ENCODE measurements at regions not wholly inside any gene's neighbourhood (a gene's known extent, or its start where the extent isn't known, plus 50 kb on each side); places are given as distances from the start of the nearest gene placed in this dataset.

- no peak for DNase-seq
Measured at GRCh38 chr17:72344613-72345012, 223.8 kb downstream of the SOX9 start.

DNA sequence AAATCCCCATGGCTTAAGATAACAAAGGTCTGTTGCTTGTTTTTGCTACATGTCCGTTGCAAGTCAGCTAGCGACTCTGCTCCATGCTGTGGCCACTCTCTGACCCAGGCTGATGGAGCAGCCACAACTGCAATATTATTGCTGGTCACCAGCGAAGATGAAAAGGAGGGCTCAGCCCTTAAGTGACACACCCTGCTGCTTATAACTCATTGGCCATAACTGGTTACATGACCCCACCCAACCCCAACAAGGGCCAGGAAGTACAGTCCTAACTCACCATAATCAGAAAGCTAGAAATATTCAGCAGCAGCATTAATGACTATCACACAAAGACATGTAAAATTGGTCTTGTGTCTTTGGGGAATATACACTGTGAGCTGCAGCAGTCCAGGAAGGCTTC is 224.3 kb downstream of the SOX9 start:
- no peak for DNase-seq

DNA sequence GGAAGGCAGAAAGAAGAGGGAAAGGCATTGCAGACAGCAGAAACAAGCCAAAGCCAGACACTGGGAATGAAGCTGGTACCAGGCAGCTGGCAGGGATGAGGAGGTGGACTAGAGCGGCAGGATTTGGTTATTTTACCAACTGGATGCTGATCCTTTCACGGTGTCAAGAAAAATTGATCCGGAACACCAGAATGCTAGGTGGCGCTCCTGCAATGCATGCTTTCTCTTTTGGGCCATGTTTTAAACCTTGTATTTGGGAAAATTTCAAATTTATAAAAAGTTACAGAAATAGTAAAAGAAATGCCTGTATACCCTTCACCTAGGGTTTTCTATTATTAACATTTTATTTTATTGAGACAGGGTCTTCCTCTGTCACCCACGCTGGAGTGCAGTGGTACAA is 224.7 kb downstream of the SOX9 start:
- DNase-seq: no peak

- DNase-seq: no peak
Measured at GRCh38 chr17:72346306-72346705, 225.5 kb downstream of the SOX9 start.

- DNase-seq: no peak
Measured at GRCh38 chr17:72349011-72349410, 228.2 kb downstream of the SOX9 start.

GRCh38 chr17:72349491-72349995 is 228.7 kb downstream of the SOX9 start:
- DNase-seq: no peak

DNA sequence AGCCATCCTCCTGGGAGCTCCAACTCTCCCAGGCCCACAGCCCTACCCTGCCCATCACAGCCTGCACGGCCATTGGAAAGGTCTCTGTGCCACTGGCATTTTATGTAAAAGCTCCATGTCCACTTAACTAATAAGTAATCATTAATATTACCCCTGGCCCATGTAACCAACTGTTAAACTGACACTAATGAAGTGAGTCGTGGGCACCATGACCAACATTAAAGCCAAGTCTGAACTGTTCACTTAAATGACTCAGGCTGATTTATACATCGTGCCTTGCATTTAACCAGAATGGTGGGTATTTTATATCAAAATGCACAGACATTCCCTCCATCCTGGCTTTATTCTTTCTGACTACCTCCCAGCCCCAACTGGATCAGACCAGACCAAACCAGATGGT is 229.3 kb downstream of the SOX9 start:
- no peak for DNase-seq

DNA sequence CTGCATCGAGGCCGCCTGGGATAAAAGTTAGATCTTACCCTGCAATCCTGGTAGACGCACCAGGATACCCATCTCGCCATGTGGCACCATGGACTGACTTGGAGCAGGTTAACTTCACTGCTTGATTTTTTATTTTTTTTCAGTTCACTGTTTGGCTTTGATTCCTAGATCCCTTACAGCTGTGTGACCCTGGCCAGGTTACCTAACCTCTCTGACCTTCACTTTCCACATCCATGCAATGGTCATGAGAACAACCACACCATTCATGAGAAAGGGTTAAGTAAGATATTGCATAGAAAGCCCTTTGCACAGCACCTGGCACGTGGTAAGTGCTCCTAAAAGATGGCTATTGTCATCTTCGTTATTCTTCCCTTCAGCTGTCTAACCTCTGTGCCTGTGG is 230.5 kb downstream of the SOX9 start:
- DNase-seq: no peak

- DNase-seq: no peak
Measured at GRCh38 chr17:72351884-72352346, 231.1 kb downstream of the SOX9 start.

DNA sequence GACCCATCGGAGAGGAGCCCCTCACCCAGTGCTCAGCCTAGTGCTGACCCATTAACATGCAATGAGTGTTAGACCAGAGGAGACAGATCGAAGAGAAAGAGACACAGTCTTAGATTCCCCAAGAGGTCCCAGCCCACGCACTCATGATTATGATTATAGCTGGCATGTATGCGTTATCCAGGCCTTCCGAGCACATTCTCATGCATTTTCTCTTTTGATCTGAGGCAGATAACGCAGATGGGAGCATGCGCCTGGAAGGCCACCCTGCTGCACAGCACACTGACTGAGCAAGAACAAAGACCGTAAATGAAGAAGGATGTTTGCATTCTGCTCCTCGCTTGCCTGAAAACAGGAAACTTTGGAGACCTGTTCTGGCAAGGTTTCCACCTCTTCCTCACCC is 232.7 kb downstream of the SOX9 start:
- no peak for DNase-seq

DNA sequence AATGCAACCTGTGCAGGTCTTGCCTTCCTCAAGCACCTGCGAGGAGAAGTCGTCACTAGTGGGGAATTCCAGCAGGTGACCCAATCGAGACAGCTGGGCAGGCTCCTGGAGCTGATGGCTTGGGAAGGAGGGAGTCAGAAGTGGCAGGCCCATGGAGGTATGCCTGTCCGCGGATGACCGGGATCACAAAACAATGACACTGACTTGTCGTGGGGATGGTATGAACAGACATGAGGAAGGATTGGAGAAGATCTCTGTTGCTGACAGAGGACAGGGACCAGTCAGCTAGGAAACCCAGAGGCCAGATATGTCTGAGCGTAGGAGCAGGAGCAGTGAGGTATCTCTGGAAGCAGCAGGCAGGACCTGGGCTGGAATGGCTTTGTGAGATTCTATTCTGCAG is 233.3 kb downstream of the SOX9 start:
- no peak for DNase-seq

DNA sequence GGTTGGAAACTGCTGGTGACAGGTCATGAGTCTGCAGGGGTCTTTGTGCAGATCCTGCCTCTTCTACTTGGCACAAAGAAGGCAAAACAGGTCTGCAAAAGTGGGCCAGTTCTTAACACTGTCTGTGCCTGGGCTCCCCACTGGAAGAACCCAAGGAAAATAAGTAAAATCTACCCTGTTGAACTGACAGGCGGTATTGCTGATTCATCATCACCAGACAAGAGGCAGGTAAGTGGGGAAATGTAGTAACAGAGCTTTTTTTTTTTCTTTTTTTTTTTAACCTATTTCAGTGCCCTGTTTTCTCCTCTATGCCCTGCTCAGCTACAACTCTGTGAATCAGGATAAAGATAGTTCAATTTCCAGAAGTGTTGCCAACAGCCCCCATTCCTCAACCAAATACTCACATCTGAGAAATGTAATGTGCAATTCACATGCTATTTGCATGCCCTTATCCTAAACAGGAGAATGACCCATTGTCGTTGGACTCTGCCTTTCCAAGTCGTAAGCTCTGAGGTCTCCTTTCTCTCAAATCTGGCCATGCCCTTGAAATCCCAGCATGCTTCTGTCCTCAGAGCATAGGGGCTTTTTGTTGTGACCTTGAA is 237.0 kb downstream of the SOX9 start:
- no peak for DNase-seq

GRCh38 chr17:72358465-72358864 is 237.6 kb downstream of the SOX9 start:
- DNase-seq: no peak

DNA sequence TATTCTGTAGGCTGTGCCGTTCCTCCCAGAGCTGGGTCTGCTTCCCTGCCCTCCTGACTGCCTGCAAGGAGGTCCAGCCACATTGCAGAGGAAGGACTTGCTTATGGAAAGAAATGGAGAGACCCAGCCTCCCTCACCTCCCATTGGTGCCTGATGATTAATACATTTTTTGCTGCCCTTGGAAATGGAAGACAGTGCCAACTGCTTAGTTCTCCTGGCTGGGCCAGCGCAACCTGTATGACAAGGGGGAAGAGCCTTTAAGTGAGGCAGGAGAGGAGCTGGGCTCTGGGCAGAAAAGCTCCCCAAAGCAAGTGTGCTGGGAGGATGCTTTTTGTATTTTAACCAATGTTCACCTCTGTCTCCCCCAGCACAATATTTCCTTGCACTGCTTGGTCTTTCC is 238.5 kb downstream of the SOX9 start:
- DNase-seq: no peak

DNA sequence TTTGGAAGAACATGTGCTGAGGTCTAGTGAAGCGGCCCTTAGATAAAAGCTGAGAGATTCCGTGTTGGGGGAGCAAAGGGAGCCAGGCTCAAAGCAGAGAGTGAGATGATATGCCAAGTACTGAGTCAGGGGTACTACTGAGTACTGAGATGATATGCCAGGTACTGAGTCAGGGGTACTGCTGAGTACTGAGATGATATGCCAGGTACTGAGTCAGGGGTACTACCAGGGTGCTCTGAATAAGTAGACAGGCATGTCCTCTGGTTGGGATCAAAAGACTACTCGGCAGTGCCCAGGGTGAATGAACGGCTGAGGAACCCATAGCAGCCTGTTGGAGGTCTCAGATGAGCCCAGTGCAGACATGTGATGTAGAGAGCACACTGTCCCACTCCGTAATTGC is 239.0 kb downstream of the SOX9 start:
- no peak for DNase-seq

- no peak for DNase-seq
Measured at GRCh38 chr17:72360386-72360940, 239.6 kb downstream of the SOX9 start.

- no peak for DNase-seq
Measured at GRCh38 chr17:72361892-72362291, 241.1 kb downstream of the SOX9 start.

DNA sequence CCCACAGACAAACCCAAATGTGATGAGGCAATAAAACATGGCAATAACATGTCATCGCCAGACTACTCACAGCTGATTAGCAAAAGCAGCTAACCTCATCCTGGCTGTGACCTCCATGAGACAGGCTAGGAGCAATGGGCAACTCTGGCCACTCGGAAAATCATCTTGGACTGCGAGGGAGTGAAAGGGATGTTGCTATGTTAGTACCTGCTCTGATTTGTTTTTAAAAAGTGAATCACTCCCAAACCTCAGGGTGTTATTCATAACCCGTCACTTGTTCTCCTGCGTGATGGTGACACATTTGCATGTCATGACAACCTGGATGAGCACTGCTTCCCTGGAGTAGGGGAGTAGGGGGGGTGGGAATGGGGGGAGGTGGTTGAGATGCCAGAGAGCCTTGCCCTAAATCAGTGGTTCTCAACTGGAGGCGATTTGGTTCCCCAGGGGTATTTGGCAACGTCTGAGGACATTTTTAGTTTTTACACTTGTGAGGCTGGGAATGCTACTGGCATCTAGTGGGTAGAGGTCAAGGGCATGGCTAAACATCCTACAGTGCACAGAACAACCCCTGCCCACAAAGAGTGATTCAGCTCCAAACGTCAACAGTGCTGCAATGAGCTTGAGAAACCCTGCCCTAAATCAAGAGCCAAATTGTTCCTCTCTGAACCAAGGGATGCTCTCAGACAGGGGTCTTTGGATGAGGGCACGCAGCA is 241.7 kb downstream of the SOX9 start:
- no peak for DNase-seq

- no peak for DNase-seq
Measured at GRCh38 chr17:72363089-72363610, 242.3 kb downstream of the SOX9 start.

DNA sequence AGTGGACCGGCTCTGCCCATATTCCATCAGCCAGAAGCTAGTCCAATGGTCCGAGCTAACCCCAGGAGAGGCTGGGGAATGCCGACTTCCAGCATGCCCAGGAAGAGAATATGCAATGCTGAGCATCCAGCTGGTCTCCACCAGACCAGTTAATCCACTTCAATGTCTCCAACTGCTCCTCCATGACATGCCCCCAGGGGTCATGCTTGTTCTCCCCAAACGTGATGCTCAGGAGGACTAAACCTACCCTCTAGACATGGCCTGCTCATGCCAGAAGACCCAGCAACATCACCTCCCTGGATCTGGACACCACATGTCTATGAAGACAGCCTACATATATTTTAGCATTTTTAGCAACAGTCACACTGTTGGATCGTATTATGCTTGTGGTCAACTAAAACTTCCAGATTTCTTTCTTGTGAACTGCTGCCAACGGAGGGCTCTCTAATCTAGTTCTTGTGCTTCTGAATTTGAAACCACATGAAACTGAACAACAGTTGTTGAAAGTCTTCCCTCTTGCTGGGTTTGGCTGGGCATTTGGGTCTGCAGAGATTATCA is 245.1 kb downstream of the SOX9 start:
- DNase-seq: no peak

GRCh38 chr17:72366626-72367025 is 245.8 kb downstream of the SOX9 start:
- no peak for DNase-seq

DNA sequence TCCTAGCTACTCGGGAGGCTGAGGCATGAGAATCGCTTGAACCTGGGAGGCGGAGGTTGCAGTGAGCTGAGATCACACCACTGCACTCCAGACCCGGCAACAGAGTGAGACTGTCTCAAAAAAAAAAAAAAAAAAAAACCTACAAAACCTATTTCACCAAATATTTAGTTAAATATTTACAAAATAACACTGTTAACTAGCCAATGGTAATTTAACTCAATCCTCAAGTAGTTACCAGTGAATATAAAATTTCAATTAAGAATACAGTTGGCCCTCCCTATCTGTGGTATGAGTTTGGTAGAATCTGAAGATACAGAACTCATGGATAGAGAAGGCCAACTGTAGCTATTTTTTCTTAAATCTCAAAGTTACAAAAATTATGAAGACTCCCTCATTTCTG is 247.4 kb downstream of the SOX9 start:
- DNase-seq: no peak

GRCh38 chr17:72369366-72369765 is 248.5 kb downstream of the SOX9 start:
- no peak for DNase-seq

DNA sequence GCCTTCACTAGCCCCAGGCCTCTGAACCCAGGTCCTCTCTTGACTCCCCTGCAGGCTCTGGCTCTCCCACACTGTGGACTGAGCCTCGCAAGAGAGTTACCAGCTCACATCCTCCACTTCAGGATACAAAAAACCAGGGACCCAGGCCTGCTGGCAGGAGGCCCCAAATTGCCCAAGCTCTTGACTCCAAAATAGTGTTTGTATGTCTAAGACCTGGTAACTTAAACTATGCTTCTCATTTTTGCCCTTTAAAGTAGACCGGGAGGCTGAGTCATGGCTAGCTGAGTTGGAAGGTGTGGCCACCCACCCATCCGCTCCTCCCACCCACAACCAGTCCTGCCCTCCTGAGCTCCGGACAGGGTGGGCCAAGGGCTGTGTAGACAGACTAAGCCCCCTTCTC is 250.0 kb downstream of the SOX9 start:
- DNase-seq: no peak
